Activated CD4-positive, CD25-positive, alpha-beta regulatory T cell treated with anti-CD3 and anti-CD28 coated beads, Interleukin-2, amount 50 U/mL, for 24 hours (primary cell): ENCODE measurements at regions not wholly inside any gene's neighbourhood (a gene's known extent, or its start where the extent isn't known, plus 50 kb on each side); places are given as distances from the start of the nearest gene placed in this dataset.

Experiments used
- ATAC-seq, 2 donors: fragments of 150-1000 bp; cut with Tn5 transposase; one replicate each; pipeline ENCODE4 v1.10.0; 2021; ENCODE audit warnings: mild to moderate bottlenecking in 1 of 2, moderate library complexity in 1 of 2

GRCh38 chr15:94053626-94054025 lies 177.7 kb upstream of the MCTP2 start:
- ATAC-seq: no peak

GRCh38 chr15:94052711-94053110 lies 178.7 kb upstream of the MCTP2 start:
- no peak for ATAC-seq

- ATAC-seq: no peak
These were observed 183.8 kb upstream of the MCTP2 start for GRCh38 chr15:94047566-94047965.

- ATAC-seq: no peak
These were observed 189.0 kb upstream of the MCTP2 start for GRCh38 chr15:94042180-94042928.

- ATAC-seq: no peak
These were observed 189.6 kb upstream of the MCTP2 start for GRCh38 chr15:94041746-94042145.

- ATAC-seq: no peak
These were observed 190.7 kb upstream of the MCTP2 start for GRCh38 chr15:94040541-94041248.

GRCh38 chr15:94036156-94036555 lies 195.2 kb upstream of the MCTP2 start:
- no peak for ATAC-seq

GRCh38 chr15:94033683-94034020 lies 197.7 kb upstream of the MCTP2 start:
- no peak for ATAC-seq

GRCh38 chr15:94033014-94033682 lies 198.2 kb upstream of the MCTP2 start:
- ATAC-seq: no peak

GRCh38 chr15:94032571-94032970 lies 198.8 kb upstream of the MCTP2 start:
- no peak for ATAC-seq

GRCh38 chr15:94031072-94031471 lies 200.3 kb upstream of the MCTP2 start:
- ATAC-seq: no peak

- no peak for ATAC-seq
These were observed 201.9 kb upstream of the MCTP2 start for GRCh38 chr15:94029495-94029894.

- no peak for ATAC-seq
These were observed 202.6 kb upstream of the MCTP2 start for GRCh38 chr15:94028809-94029208.

- no peak for ATAC-seq
These were observed 203.2 kb upstream of the MCTP2 start for GRCh38 chr15:94028121-94028520.

GRCh38 chr15:94027581-94027980 lies 203.8 kb upstream of the MCTP2 start:
- no peak for ATAC-seq

- no peak for ATAC-seq
These were observed 204.7 kb upstream of the MCTP2 start for GRCh38 chr15:94026458-94027304.

GRCh38 chr15:94023531-94023930 lies 207.8 kb upstream of the MCTP2 start:
- ATAC-seq: no peak

GRCh38 chr15:94021621-94022320 lies 209.6 kb upstream of the MCTP2 start:
- no peak for ATAC-seq

- no peak for ATAC-seq
These were observed 212.3 kb upstream of the MCTP2 start for GRCh38 chr15:94019062-94019461.

GRCh38 chr15:94015324-94015723 lies 216.0 kb upstream of the MCTP2 start:
- no peak for ATAC-seq

GRCh38 chr15:94008104-94009074 lies 223.0 kb upstream of the MCTP2 start:
- ATAC-seq: no peak
